HG02763 (cell line): ENCODE measurements at regions not wholly inside any gene's neighbourhood (a gene's known extent, or its start where the extent isn't known, plus 50 kb on each side); places are given as distances from the start of the nearest gene placed in this dataset.
"Not testable (repeated sequence)": the region's sequence is repeated elsewhere in the genome, so short reads cannot be mapped to it uniquely, and the experiment has no call there.

Experiments
- ATAC-seq: cut with Tn5 transposase; IDR thresholded peaks from one replicate; pipeline ENCODE4 v1.9.1; 2021; ENCODE audit warnings: mild to moderate bottlenecking, moderate library complexity; ENCODE audit not compliant: unreplicated experiment

DNA sequence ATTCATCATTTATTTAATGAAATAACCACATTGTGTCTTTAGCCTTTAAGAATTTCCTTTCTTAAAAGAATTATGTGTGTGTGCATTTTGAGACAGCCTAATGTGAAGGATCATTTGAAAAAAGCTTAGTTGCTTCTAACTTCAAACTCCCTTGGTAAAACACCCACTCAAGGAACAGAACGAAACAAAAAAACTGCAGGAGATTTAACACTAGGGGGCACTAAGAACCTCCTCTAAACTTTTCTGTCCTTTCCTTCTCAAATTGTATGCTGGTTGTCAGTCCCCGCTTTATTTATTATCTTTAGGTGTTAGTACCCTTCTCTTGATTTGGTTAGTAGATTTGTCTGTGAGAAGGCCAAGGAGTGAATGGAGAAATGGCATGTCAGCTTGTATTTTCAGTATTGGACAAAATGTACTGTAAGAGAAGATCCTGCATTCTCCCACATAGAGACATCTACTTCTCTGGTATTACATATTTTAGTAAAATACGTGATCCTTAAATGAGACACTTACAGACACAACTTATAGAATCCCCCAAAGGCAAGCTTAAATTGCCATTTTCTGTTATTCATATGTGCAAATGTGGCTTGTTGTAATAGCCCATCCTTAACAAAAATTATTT lies 229.7 kb downstream of the MRPS30 start:
- peak; percentile 60 for ATAC-seq

DNA sequence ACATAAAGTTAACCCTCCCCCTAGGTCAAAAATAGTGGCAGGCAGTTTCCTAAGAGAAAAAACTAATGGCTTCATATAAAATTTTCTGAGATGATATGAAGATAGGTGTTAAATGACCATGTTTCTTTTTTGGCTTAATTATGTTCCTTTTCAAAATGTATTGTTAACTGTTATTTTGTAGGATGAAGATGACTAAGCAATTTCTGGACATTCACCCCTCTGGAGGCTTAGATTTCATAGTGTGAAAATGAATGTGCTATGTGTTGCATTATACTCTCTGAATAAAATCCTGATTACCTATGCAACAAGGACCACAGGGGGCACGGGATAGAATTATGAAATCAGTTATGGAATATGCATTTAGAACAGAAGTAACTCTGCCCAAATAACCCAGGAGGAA lies 233.5 kb downstream of the MRPS30 start:
- ATAC-seq: no peak

DNA sequence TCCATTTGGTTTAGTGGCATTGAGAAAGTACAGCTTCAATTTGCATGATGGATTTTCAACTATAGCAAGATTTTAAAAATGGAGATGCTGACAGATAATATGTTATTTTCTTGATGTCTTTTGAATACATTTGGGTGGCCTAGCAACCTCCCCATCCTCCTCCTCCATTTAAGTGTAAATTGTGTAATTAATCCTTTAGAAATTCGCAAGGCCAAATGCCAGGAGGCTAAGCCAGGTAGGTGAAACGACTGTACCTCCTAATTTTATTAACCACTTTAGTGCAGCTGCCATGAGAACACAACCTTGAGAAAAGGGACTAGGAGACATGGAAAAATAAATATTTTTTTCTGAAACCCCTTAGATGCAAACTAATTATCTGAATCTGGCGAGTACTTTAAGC lies 248.8 kb downstream of the MRPS30 start:
- no peak for ATAC-seq

DNA sequence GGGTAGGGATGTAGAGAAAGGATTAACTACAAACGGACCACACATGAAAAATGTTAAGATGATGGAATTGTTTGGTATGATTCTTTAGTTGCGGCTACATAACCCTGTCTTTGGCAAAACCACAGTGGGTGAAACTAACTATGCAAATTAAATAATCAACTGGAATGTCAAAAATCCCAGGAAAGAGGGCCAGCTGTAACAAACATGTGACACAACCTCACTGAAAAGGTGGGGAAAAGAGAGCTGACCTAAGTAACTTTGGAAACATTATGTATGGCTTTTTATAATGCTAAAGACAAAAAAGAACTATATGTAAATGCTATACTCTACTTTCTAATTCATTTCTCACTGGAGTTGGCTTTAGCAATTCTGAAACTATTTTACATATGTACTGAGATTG lies 252.0 kb downstream of the MRPS30 start:
- no peak for ATAC-seq

- no peak for ATAC-seq
Measured at GRCh38 chr5:45062044-45062443, 253.3 kb downstream of the MRPS30 start.

DNA sequence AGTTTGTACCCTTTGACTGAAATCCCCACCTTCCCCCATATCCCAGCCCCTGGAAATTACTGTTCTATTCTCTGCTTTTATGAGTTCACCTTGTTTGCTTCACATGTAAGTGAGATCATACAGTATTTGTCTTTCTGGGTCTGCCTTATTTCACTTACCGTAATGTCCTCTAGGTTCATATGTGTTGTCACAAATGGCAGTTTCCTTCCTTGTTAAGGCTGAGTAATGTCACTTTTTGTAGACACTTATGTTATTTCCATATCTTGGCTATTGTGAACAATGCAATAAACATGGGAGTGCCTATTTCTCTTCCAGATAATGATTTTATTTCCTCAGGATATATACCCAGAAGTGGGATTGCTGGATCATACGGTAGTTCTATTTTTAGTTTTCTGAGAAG lies 272.3 kb downstream of the MRPS30 start:
- ATAC-seq: no peak

DNA sequence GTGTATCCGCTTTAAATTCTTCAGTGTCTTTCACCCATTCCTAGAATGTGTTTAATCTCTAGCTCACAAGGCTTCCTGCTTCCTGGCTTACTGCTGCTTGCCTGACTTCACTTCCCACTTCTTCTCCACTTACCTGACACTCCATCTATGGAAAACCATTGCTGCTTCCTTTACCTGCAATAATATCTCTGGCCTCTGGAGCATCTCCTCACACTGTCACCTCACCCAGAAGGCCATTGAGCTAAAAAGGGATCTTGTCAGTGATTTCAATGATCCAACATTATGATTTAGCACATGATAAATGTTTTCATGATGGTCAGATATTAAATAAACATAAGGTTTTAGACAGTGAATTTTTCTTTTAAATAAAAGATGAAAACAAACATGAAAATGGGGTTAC lies 281.1 kb downstream of the MRPS30 start:
- ATAC-seq: no peak

GRCh38 chr5:45093377-45093776 lies 284.6 kb downstream of the MRPS30 start:
- no peak for ATAC-seq

DNA sequence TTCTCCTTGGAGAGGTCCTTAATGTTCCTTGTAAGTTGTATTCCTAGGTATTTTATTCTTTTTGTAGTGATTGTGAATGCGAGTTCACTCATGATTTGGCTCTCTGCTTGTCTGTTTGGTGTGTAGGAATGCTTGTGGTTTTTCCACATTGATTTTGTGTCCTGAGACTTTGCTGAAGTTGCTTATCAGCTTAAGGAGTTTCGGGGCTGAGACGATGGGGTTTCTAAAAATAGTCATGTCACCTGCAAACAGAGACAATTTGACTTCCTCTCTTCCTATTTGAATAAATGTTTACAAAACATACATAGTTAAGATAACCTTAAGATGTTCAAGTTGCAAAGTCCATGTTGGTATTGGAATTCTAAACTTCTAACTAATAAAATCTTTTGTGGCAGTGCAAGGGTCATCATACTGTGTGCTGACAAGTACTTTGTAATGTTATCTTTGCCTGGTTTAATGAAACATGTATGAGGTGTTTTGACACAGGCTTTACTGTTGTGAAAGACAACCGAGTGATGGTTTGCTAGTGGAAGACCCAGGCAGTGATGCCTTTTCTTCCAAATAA lies 286.2 kb downstream of the MRPS30 start:
- no peak for ATAC-seq

DNA sequence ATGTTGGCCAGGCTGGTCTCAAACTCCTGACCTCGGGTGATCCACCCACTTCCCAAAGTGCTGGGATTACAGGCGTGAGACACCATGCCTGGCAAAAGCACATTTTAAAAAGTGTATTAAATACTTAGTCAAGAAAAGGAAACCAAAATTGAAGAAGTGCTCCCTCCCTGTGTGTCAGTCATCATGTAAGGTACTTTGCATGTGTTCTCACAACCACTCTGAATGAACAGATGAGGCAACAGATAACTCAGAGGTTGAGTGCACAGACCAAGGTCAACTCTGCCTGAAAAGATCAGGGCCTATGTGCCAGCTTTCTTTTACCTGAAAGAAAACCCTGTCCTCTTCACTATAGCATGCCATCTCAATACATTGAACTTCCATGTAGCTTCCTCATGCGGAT lies 289.7 kb downstream of the MRPS30 start:
- ATAC-seq: no peak

GRCh38 chr5:45101146-45101545 lies 292.4 kb downstream of the MRPS30 start:
- no peak for ATAC-seq

DNA sequence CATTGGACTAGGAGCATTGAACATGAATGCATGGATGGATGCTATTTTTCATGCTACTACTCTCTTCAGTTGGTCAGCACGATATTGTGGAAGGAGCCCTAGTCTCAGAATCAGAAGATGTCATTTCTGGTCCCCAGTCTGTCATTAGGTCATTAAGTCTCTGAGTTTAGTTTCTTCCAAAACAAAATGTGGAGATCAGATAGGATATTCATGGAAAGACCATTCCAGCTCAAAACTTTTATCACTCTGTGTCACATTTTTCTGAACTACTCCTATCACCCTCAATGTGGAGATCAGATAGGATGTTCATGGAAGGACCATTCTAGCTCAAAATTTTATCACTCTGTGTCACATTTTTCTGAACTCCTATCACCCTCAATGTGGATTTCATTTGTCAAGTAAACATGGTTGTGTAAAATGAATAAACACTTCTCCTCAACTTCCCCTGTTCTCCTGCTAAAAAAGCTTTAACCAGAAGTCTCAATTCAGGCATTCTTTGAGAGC lies 296.8 kb downstream of the MRPS30 start:
- ATAC-seq: no peak

DNA sequence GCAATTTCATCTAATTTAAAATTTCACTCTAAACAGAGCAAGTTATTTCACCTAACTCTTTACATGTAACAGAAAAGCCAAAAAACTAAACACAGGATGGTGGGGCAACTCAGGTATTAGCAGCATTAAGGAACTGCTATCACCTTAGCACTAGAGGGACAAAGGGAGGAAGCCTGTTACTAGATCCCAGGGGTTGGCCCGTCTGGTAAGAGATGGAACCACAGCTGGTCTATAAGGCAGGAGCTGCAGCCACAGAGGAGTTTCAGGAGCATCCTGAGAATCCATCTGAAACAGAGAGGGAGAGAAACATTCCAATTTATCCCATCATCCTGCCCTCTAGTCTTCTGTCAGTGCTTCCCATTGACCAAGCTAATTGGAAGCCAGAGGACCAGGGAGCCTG lies 300.3 kb downstream of the MRPS30 start:
- no peak for ATAC-seq

DNA sequence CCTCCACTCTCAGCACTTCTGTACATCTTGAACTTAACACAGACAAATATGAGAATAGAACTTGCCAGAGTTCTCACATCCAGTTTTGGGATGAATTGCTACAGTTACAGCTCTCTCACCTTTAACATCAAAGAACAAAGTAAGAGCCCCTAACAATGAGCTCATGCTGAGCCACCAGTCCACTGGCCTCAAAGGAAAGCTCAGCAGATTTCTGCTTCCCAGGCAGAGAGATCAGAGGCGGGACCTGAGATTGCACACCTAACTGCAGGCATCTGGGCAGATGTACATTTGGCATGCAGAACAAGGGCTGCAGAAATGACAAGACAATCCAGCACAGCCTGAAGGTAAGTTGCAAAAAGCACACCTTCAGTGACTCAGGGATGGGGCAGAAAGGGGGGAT lies 300.9 kb downstream of the MRPS30 start:
- no peak for ATAC-seq

DNA sequence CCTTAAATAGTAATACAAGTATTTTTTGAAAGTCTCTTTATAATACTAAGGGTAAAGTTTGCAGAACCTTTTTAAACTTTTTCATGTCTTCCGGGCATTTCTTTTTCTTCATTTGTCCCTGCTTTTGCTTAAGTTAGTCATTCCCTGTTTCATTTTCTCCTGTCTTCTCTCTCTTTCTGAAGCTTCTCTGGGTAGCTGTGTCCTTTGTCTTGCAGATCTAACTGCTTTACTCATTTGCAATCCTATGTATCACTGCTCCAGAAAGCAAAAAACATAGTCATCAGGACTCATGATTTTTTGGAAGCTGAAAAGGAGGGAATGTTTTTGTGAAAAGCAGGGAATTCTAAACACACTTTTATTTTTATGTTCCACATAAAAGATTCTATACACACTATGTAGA lies 301.7 kb downstream of the MRPS30 start:
- ATAC-seq: no peak

- ATAC-seq: no peak
Measured at GRCh38 chr5:45113726-45114125, 305.0 kb downstream of the MRPS30 start.

DNA sequence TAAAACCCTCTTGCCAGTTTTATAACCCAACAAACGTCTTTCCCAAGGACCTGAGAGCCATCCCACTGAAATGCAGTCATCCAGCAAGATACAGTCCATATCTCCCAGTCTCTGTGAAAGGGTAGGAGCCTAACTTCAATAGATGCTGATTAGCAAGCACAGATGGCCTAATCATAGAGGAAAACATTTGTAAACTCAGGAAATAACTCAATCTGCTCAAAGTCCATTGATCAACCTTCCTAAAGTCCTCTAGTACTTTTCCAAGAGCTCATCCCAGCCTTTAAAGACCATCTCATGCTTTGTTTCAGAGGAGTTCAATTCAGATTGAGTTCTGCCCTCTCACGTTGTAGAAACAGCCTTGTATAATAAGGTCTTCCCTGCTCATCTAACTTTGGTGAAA lies 324.2 kb downstream of the MRPS30 start:
- no peak for ATAC-seq

DNA sequence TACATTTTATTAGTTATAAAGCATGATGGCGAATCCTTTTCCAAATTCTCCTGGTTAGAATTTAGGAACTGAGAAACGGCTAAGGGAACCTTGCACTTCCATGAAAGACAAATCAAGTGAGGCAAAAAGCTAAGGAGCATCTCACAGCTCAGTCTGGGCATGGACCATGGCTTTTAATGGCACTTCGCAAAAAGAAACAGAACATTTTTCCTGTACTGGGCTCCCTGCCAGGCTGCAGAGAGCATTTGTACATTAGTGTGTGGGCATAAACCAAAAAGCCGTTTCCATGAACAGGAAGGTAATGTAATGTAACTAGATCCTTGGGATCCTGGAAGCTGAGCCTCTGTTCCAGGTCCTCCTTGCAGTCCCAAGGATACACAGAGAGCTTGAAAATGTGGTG lies 354.2 kb downstream of the MRPS30 start:
- no peak for ATAC-seq

DNA sequence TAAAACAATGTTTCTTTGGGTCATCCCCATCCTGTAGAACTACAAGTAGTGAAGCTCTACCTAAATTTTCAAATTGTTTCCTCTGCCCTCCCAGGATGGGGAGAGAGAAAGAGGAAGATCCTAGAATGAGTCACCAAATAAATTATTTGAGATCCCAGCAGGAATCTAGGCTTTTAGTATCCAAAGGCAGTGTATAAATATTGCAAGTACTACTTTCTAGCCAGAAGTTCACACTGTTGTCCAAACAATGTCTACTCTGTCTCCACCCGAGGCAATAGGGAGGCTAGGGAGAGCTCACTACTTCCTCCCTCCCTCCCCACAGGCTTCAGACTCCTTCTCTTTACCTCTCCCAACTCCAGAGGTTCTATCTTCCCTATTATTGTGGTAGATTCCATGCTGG lies 362.8 kb downstream of the MRPS30 start:
- ATAC-seq: no peak

DNA sequence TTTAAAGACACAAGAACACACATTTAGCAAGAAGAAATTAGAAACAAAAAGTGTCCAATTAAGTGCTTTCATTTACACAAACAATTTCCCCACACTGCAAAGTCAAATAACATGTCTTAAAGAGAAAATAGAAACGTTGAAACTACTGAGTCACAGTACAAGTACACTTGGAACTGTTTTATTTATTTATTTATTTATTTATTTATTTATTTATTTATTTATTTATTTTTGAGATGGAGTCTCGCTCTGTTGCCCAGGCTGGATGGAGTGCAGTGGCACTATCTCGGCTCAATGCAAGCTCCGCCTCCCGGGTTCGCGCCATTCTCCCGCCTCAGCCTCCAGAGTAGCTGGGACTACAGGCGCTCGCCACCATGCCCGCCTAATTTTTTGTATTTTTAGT lies 363.9 kb downstream of the MRPS30 start:
- not testable (repeated sequence) for ATAC-seq

DNA sequence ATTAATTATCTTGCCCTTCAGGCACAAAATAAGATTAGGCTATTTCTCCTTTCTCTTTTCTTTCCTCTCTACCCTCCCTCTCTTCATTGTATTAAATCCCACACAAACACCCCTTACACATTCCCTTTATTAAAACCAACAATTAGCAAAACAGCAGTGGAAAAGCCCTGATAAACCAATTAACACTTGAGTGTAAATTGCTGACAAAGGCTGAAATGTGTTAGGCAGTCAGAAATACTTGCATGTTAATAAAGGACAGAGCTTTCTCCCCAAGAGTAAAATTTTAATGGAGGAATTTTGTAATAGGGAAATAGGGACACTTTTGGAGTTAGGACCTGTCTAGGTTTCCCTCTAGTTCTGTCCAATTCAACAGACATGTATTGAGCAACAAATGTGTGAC lies 370.9 kb downstream of the MRPS30 start:
- ATAC-seq: no peak

- no peak for ATAC-seq
Measured at GRCh38 chr5:45189042-45189441, 380.3 kb downstream of the MRPS30 start.

DNA sequence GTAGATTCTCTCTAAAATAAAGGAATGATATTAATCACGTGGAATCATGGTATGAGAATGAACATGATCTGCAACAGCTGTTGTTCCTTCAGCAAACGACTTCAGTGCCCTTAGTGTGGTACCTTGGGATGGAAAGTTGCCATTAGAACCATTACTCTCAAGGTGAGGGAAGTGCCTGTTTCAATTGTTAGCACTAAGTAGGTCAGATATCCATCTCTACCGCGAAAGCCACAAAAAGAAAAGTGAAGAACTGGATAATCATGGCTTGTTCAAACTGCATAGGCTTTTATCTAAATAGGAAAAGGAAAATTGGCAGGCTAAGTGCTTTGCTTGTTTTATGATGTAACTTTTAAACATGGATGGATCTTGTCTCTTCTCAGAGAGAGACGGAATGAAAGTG lies 380.7 kb downstream of the MRPS30 start:
- ATAC-seq: no peak
